Keratinocyte (primary cell): ENCODE measurements at regions not wholly inside any gene's neighbourhood (a gene's known extent, or its start where the extent isn't known, plus 50 kb on each side); places are given as distances from the start of the nearest gene placed in this dataset.

Source experiments
- EZH2 ChIP-seq: IDR thresholded peaks from one replicate; pipeline ENCODE4 v1.6.1; 2012; ENCODE audit warnings: inconsistent platforms, mild to moderate bottlenecking, low read length, moderate library complexity
- TF ChIP-seq, protein P1 (sequence below), 3 experiments: IDR thresholded peaks in 1 of 3; conservative IDR thresholded peaks in 1 of 3; optimal IDR thresholded peaks in 1 of 3; 2 replicates in 2 of 3; 3 replicates in 1 of 3; pipeline versions ENCODE3 to v1.5.1; 2011; ENCODE audit warnings: low read length in 3 of 3, mild to moderate bottlenecking in 3 of 3, moderate library complexity in 2 of 3, control low read depth in 1 of 3, inconsistent platforms in 1 of 3; ENCODE audit not compliant: insufficient read depth in 2 of 3; ENCODE audit errors: extremely low read depth in 1 of 3

DNA sequence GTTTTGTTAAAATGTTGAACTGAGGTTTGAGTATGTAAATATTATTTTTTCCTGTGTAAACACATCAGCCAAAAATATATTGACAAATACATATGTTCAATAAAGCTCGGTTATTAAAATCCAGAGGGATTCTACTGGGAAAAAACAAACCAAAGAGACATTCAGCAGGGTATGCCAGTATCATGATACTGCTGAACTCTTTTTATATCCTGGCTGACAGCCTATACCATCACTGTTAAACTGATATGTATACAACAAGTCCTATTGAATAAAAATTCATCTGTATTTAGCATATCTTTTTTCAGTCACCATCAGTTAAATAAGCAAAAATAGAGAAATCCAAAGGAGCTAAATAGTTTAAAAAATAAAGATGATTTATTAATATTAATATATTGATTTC lies 71.6 kb upstream of the NEO1 start:
- TF ChIP-seq, protein P1, sequence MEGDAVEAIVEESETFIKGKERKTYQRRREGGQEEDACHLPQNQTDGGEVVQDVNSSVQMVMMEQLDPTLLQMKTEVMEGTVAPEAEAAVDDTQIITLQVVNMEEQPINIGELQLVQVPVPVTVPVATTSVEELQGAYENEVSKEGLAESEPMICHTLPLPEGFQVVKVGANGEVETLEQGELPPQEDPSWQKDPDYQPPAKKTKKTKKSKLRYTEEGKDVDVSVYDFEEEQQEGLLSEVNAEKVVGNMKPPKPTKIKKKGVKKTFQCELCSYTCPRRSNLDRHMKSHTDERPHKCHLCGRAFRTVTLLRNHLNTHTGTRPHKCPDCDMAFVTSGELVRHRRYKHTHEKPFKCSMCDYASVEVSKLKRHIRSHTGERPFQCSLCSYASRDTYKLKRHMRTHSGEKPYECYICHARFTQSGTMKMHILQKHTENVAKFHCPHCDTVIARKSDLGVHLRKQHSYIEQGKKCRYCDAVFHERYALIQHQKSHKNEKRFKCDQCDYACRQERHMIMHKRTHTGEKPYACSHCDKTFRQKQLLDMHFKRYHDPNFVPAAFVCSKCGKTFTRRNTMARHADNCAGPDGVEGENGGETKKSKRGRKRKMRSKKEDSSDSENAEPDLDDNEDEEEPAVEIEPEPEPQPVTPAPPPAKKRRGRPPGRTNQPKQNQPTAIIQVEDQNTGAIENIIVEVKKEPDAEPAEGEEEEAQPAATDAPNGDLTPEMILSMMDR (optimal IDR thresholded peaks at IDR 0.05 in 1 of 3, IDR thresholded peaks at IDR 0.05 in 1 of 3, conservative IDR thresholded peaks at IDR 0.05 in 1 of 3; ENCODE audit: extremely low read depth in 1 of 3, insufficient read depth in 2 of 3, low read length in 3 of 3), result no peak
- no peak for TF ChIP-seq EZH2
